ENCODE measurements at regions not wholly inside any gene's neighbourhood (a gene's known extent, or its start where the extent isn't known, plus 50 kb on each side); places are given as distances from the start of the nearest gene placed in this dataset.

DNA sequence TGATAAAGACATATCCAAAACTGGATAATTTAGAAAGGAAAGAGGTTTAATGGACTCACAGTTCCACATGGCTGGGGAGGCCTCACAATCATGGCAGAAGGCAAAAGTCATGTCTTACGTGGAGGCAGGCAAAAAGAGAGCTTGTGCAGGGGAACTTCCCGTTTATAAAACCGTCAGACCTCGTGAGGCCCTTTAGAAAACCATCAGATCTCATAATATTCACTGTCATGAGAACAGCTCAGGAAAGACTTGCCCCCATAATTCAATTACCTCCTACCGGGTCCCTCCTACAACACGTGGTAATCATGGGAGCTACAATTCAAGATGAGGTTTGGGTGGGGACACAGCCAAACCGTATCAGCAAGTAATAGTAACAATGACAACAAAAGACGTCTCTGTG, 88.2 kb upstream of the SLC25A33 start:
- intact Hi-C loops (cut with micrococcal nuclease; ENCODE audit: unreplicated experiment) = loop anchor here (10.0 kb wide), 1 partner anchor 76 kb away; no protein-coding TSS in a partner anchor
- in situ Hi-C loops (cut with HindIII; ENCODE audit: low pct_unique_long_range_greater_than_20kb, low sequenced_read_pairs) = no loop called here
- CTCF ChIA-PET = interaction anchor here (0.5 kb wide), 1 partner anchor 45 kb away, joined by 7 read pairs; no protein-coding TSS in a partner anchor

DNA sequence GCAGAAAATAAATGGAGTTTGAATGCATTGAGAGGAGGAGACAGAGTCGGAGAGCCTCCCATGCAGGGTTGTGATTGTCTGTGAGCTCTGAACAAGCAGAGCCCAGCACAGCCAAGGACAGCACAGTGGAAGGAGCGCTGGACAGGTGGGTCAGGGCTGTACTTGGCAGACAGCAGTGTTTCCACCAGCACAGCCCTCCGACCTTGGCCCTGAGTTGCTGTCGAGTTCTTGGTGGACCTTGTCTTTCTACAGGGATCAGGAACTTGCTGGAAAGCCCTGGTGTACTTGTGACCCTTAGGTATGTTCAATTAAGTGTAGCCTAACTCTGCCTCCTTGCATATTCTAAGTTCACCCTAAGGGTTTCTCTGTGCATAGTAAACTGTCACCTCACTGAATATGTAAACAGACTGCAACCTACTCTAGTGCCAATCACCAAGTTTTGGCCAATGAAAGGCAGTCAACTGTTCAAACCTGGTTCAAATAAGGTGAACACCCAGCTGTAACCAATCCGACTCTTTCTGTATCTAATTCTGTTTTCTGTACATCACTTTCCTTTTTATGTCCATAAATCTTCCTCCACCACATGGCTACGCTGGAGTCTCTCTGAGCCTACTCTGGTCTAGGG, 86.6 kb upstream of the SLC25A33 start:
- peaks cover 28% of the 10 kb centered on the region for H3K4me1 ChIP-seq (ENCODE audit: control insufficient read depth, insufficient read depth, low read length)
- in situ Hi-C loops (cut with HindIII; ENCODE audit: low pct_unique_long_range_greater_than_20kb, low sequenced_read_pairs) = no loop called here

More for the DNA sequence above, 88.2 kb upstream of the SLC25A33 start:
- TF ChIP-seq, protein P1, sequence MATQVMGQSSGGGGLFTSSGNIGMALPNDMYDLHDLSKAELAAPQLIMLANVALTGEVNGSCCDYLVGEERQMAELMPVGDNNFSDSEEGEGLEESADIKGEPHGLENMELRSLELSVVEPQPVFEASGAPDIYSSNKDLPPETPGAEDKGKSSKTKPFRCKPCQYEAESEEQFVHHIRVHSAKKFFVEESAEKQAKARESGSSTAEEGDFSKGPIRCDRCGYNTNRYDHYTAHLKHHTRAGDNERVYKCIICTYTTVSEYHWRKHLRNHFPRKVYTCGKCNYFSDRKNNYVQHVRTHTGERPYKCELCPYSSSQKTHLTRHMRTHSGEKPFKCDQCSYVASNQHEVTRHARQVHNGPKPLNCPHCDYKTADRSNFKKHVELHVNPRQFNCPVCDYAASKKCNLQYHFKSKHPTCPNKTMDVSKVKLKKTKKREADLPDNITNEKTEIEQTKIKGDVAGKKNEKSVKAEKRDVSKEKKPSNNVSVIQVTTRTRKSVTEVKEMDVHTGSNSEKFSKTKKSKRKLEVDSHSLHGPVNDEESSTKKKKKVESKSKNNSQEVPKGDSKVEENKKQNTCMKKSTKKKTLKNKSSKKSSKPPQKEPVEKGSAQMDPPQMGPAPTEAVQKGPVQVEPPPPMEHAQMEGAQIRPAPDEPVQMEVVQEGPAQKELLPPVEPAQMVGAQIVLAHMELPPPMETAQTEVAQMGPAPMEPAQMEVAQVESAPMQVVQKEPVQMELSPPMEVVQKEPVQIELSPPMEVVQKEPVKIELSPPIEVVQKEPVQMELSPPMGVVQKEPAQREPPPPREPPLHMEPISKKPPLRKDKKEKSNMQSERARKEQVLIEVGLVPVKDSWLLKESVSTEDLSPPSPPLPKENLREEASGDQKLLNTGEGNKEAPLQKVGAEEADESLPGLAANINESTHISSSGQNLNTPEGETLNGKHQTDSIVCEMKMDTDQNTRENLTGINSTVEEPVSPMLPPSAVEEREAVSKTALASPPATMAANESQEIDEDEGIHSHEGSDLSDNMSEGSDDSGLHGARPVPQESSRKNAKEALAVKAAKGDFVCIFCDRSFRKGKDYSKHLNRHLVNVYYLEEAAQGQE (IDR thresholded peaks at IDR 0.05; ENCODE audit: insufficient read depth in 1 of 2, low read depth in 2 of 2, low read length in 1 of 2) = no peak
- TF ChIP-seq POLR2AphosphoS5 (IDR thresholded peaks at IDR 0.05; ENCODE audit: low read depth, low read length) (no peak), SIN3A (IDR thresholded peaks at IDR 0.05; ENCODE audit: borderline replicate concordance, insufficient read depth, low read depth, low read length) (no peak), TCF7L2 (IDR thresholded peaks at IDR 0.05; ENCODE audit: low read depth, low read length) (no peak)
- TF ChIP-seq, protein P2, sequence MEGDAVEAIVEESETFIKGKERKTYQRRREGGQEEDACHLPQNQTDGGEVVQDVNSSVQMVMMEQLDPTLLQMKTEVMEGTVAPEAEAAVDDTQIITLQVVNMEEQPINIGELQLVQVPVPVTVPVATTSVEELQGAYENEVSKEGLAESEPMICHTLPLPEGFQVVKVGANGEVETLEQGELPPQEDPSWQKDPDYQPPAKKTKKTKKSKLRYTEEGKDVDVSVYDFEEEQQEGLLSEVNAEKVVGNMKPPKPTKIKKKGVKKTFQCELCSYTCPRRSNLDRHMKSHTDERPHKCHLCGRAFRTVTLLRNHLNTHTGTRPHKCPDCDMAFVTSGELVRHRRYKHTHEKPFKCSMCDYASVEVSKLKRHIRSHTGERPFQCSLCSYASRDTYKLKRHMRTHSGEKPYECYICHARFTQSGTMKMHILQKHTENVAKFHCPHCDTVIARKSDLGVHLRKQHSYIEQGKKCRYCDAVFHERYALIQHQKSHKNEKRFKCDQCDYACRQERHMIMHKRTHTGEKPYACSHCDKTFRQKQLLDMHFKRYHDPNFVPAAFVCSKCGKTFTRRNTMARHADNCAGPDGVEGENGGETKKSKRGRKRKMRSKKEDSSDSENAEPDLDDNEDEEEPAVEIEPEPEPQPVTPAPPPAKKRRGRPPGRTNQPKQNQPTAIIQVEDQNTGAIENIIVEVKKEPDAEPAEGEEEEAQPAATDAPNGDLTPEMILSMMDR (IDR thresholded peaks at IDR 0.05) = no peak
- Histone ChIP-seq H3K36me3 (ENCODE audit: control insufficient read depth, insufficient read depth, low read length) (no peaks in the 10 kb centered on the region), H3K4me1 (ENCODE audit: control insufficient read depth, insufficient read depth, low read length) (peaks cover 28% of the 10 kb centered on the region), H3K4me3 (ENCODE audit: low read depth in 2 of 2, low read length in 2 of 2) (no peak overlapping the region), H3K9me3 (ENCODE audit: control insufficient read depth, insufficient read depth, low read depth, low read length) (no peaks in the 10 kb centered on the region), H3K27me3 (ENCODE audit: control insufficient read depth, insufficient read depth, low read length) (no peaks in the 10 kb centered on the region), H3K27ac (ENCODE audit: low read length) (peak overlapping the region; percentile 45; the same call in 1 of the 2 replicates)
- ATAC-seq = no peak
- POLR2A ChIA-PET = no interaction called here
- BruUV-seq (replicated peaks) = no TSS peak
- DNase-seq (ENCODE audit: low read depth, low spot score) = no peak

More for the DNA sequence above, 86.6 kb upstream of the SLC25A33 start:
- intact Hi-C loops (cut with micrococcal nuclease; ENCODE audit: unreplicated experiment) = loop anchor here (10.0 kb wide), 1 partner anchor 78 kb away; no protein-coding TSS in a partner anchor
- no peaks in the 10 kb centered on the region for H3K27me3 ChIP-seq (ENCODE audit: control insufficient read depth, insufficient read depth, low read length)
- peak overlapping the region; percentile 76 for H3K27ac ChIP-seq (ENCODE audit: low read length)
- TF ChIP-seq SIN3A (IDR thresholded peaks at IDR 0.05; ENCODE audit: borderline replicate concordance, insufficient read depth, low read depth, low read length) (no peak), TCF7L2 (IDR thresholded peaks at IDR 0.05; ENCODE audit: low read depth, low read length) (no peak), POLR2AphosphoS5 (IDR thresholded peaks at IDR 0.05; ENCODE audit: low read depth, low read length) (no peak)
- TF ChIP-seq, protein P1 (IDR thresholded peaks at IDR 0.05; ENCODE audit: insufficient read depth in 1 of 2, low read depth in 2 of 2, low read length in 1 of 2) = no peak
- TF ChIP-seq, protein P2 (IDR thresholded peaks at IDR 0.05) = no peak
- ChIA-PET POLR2A (no interaction called here), CTCF (interaction anchor here (1.1 kb wide), 1 partner anchor 11 kb away, joined by 4 read pairs; no protein-coding TSS in a partner anchor)
- BruUV-seq (replicated peaks) = no TSS peak
- no peak overlapping the region for H3K4me3 ChIP-seq (ENCODE audit: low read depth in 2 of 2, low read length in 2 of 2)
- H3K9me3 ChIP-seq (ENCODE audit: control insufficient read depth, insufficient read depth, low read depth, low read length) = no peaks in the 10 kb centered on the region
- DNase-seq (ENCODE audit: low read depth, low spot score) (no peak), ATAC-seq (no peak)
- no peaks in the 10 kb centered on the region for H3K36me3 ChIP-seq (ENCODE audit: control insufficient read depth, insufficient read depth, low read length)
